IMR-90 (cell line): ENCODE measurements at regions not wholly inside any gene's neighbourhood (a gene's known extent, or its start where the extent isn't known, plus 50 kb on each side); places are given as distances from the start of the nearest gene placed in this dataset.

Experiments
- ATAC-seq: fragments of 200-7000 bp; cut with Tn5 transposase; 2 replicates; pipeline ENCODE4 v1.9.1; 2020; ENCODE audit warnings: low read depth, mild to moderate bottlenecking, moderate library complexity
- BruUV-seq: library from RNA; stranded (reverse); fragments of 400-500 nt; replicated peaks from 2 replicates; lab custom pipeline; 2021; lab: Mats Ljungman, UMichigan
- CTCF ChIA-PET: fragments of 300-600 bp; formaldehyde crosslinking; extraction: SDS; loops from one replicate; lab custom pipeline; 2021; ENCODE audit warnings: antibody characterized with exemption; lab: Yijun Ruan, JAX
- POLR2A ChIA-PET: fragments of 300-600 bp; sonication (Branson Sonifier 250); formaldehyde crosslinking; loops from one replicate; lab custom pipeline; 2022; ENCODE audit warnings: antibody characterized with exemption; ENCODE audit not compliant: unreplicated experiment; lab: Charles Lee
- DNase-seq: peaks from one replicate; pipeline ENCODE4 v3.0.0; 2013
- H2AFZ ChIP-seq: replicated peaks from 2 replicates; pipeline ENCODE3; 2013; ENCODE audit warnings: low read length, mild to moderate bottlenecking; ENCODE audit not compliant: poor library complexity
- H2AK5ac ChIP-seq: 2 replicates; pipeline ENCODE4 v1.6.1; 2013; ENCODE audit warnings: low read depth, low read length, inconsistent platforms
- H2AK9ac ChIP-seq: replicated peaks from 2 replicates; pipeline ENCODE3; 2013; ENCODE audit warnings: mild to moderate bottlenecking, low read depth, low read length, moderate library complexity; ENCODE audit not compliant: poor library complexity
- H2BK120ac ChIP-seq: 2 replicates; pipeline ENCODE4 v1.6.1; 2013; ENCODE audit warnings: low read depth, low read length, inconsistent platforms
- H2BK15ac ChIP-seq: 3 replicates; pipeline ENCODE4 v1.6.1; 2013; ENCODE audit warnings: low read depth, low read length, inconsistent platforms
- H2BK20ac ChIP-seq: 2 replicates; pipeline ENCODE4 v1.6.1; 2013; ENCODE audit warnings: low read depth, mild to moderate bottlenecking, inconsistent platforms, low read length, moderate library complexity
- H2BK5ac ChIP-seq: 2 replicates; pipeline ENCODE4 v1.6.1; 2013; ENCODE audit warnings: mild to moderate bottlenecking, low read depth, low read length, inconsistent platforms; ENCODE audit not compliant: poor library complexity, severe bottlenecking
- H3K14ac ChIP-seq: replicated peaks from 2 replicates; pipeline ENCODE4 v1.6.1; 2013; ENCODE audit warnings: low read depth, low read length, inconsistent platforms
- H3K18ac ChIP-seq: 2 replicates; pipeline ENCODE4 v1.6.1; 2013; ENCODE audit warnings: low read depth, low read length, control low read depth
- H3K23ac ChIP-seq: 2 replicates; pipeline ENCODE4 v1.6.1; 2013; ENCODE audit warnings: low read depth, low read length, inconsistent platforms
- H3K27ac ChIP-seq: 2 replicates; pipeline ENCODE4 v1.5.1; 2013; ENCODE audit warnings: mild to moderate bottlenecking, control low read depth, low read length; ENCODE audit not compliant: insufficient read depth
- H3K27me3 ChIP-seq: 2 replicates; pipeline ENCODE4 v1.6.1; 2013; ENCODE audit warnings: low read length; ENCODE audit not compliant: control insufficient read depth, insufficient read depth
- H3K36me3 ChIP-seq: 2 replicates; pipeline ENCODE4 v1.6.1; 2013; ENCODE audit warnings: low read length, mixed read lengths; ENCODE audit not compliant: control insufficient read depth, insufficient read depth
- H3K4ac ChIP-seq: 2 replicates; pipeline ENCODE4 v1.6.1; 2013; ENCODE audit warnings: low read depth, low read length, inconsistent platforms
- H3K4me1 ChIP-seq: 2 replicates; pipeline ENCODE4 v1.6.1; 2013; ENCODE audit warnings: low read length, mixed read lengths; ENCODE audit not compliant: control insufficient read depth, insufficient read depth
- H3K4me2 ChIP-seq: 2 replicates; pipeline ENCODE4 v1.6.1; 2013; ENCODE audit warnings: low read depth, mild to moderate bottlenecking, control low read depth, low read length, moderate library complexity
- H3K4me3 ChIP-seq: 2 replicates; pipeline ENCODE4 v1.5.1; 2013; ENCODE audit warnings: low read depth, mild to moderate bottlenecking, control low read depth, low read length, moderate library complexity; ENCODE audit not compliant: insufficient read depth
- H3K56ac ChIP-seq: 2 replicates; pipeline ENCODE4 v1.6.1; 2013; ENCODE audit warnings: low read length, inconsistent platforms; ENCODE audit not compliant: insufficient read depth; ENCODE audit errors: extremely low read depth
- H3K79me1 ChIP-seq, 2 experiments: 2 replicates each; pipeline ENCODE4 v1.6.1; 2013; ENCODE audit warnings: low read length in 2 of 2, inconsistent platforms in 1 of 2, low read depth in 1 of 2
- H3K9ac ChIP-seq: 2 replicates; pipeline ENCODE4 v1.6.1; 2013; ENCODE audit warnings: low read depth, low read length, control low read depth
- H3K9me1 ChIP-seq: 2 replicates; pipeline ENCODE4 v1.6.1; 2013; ENCODE audit warnings: low read length, inconsistent platforms; ENCODE audit not compliant: insufficient read depth
- H3K9me3 ChIP-seq: 2 replicates; pipeline ENCODE4 v1.6.1; 2013; ENCODE audit warnings: low read length; ENCODE audit not compliant: control insufficient read depth, insufficient read depth
- H4K20me1 ChIP-seq: 2 replicates; pipeline ENCODE4 v1.6.1; 2013; ENCODE audit warnings: low read length, inconsistent platforms; ENCODE audit not compliant: insufficient read depth
- H4K5ac ChIP-seq: 2 replicates; pipeline ENCODE4 v1.6.1; 2013; ENCODE audit warnings: mild to moderate bottlenecking, low read depth, low read length, control low read depth
- H4K8ac ChIP-seq, 2 experiments: 2 replicates each; pipeline ENCODE4 v1.6.1; 2013; ENCODE audit warnings: low read depth in 2 of 2, low read length in 2 of 2, control low read depth in 1 of 2, inconsistent platforms in 1 of 2
- H4K91ac ChIP-seq: 2 replicates; pipeline ENCODE4 v1.6.1; 2013; ENCODE audit warnings: low read depth, low read length, inconsistent platforms; ENCODE audit not compliant: insufficient read depth
- BHLHE40 ChIP-seq: fragments of 150-350 bp; IDR thresholded peaks from 2 replicates; pipeline ENCODE4 v1.6.1; 2016; ENCODE audit warnings: mild to moderate bottlenecking, low read depth, low read length
- CTCF ChIP-seq: conservative IDR thresholded peaks from 2 replicates; pipeline ENCODE4 v1.5.1; 2012; ENCODE audit warnings: mild to moderate bottlenecking, low read depth, low read length, improper control_type of control experiment
- FOS ChIP-seq: fragments of 150-350 bp; IDR thresholded peaks from 2 replicates; pipeline ENCODE4 v1.6.1; 2016; ENCODE audit warnings: low read depth, low read length
- MAZ ChIP-seq: IDR thresholded peaks from 2 replicates; pipeline ENCODE4 v1.6.1; 2012; ENCODE audit warnings: low read depth, mild to moderate bottlenecking, low read length, improper control_type of control experiment, moderate library complexity, borderline replicate concordance
- MXI1 ChIP-seq: IDR thresholded peaks from 2 replicates; pipeline ENCODE4 v1.6.1; 2012; ENCODE audit warnings: low read depth, mild to moderate bottlenecking, low read length, moderate library complexity, borderline replicate concordance
- NFE2L2 ChIP-seq: fragments of 150-350 bp; IDR thresholded peaks from 2 replicates; pipeline ENCODE4 v1.6.1; 2016; ENCODE audit warnings: low read depth, mild to moderate bottlenecking, low read length
- RCOR1 ChIP-seq: IDR thresholded peaks from 2 replicates; pipeline ENCODE4 v1.6.1; 2012; ENCODE audit warnings: mild to moderate bottlenecking, low read length, improper control_type of control experiment; ENCODE audit not compliant: insufficient replicate concordance
- RFX5 ChIP-seq: IDR thresholded peaks from 2 replicates; pipeline ENCODE4 v1.8.0; 2012; ENCODE audit warnings: low read depth, mild to moderate bottlenecking, low read length, moderate library complexity
- SMC3 ChIP-seq: fragments of 150-350 bp; IDR thresholded peaks from 2 replicates; pipeline ENCODE4 v1.6.1; 2016; ENCODE audit warnings: low read depth, mild to moderate bottlenecking, antibody characterized with exemption, low read length, moderate library complexity
- USF2 ChIP-seq: fragments of 150-350 bp; IDR thresholded peaks from 2 replicates; pipeline ENCODE4 v1.6.1; 2017; ENCODE audit warnings: mild to moderate bottlenecking, antibody characterized with exemption, low read length, low read depth
- WGBS, 2 experiments: methylation state at CpG; one replicate each; pipeline versions ENCODE4 v1.1.5 to v1.1.7; 2013; ENCODE audit warnings: missing lambda C conversion rate in 2 of 2; ENCODE audit not compliant: insufficient read length in 1 of 2; ENCODE audit errors: extremely low coverage in 2 of 2; 5-methylcytosine and 5-hydroxymethylcytosine counted together
- dilution Hi-C: fragments of 300-500 bp; cut with HindIII; formaldehyde crosslinking; loops from one replicate; pipeline ENCODE4 v1.14.3; 2018; ENCODE audit warnings: low sequenced_read_pairs; ENCODE audit not compliant: unreplicated experiment
- in situ Hi-C: fragments of 300-500 bp; cut with MboI; formaldehyde crosslinking; loops from 3 replicates; pipeline ENCODE4 v1.14.3; 2019; ENCODE audit warnings: low sequenced_read_pairs, inconsistent platforms, mixed read lengths
- intact Hi-C: fragments of 100-400 bp; cut with micrococcal nuclease; formaldehyde crosslinking; loops from 2 replicates; pipeline ENCODE4 v1.10.0; 2022

GRCh38 chr5:143980506-143980905 lies 168.5 kb downstream of the HMHB1 start:
- H2BK15ac ChIP-seq, result 0 out of 3 replicates have a peak overlapping the region, but pooled peaks have one; percentile 53
- H3K56ac ChIP-seq, result no peak overlapping the region
- no peak overlapping the region for H4K8ac ChIP-seq
- no peak overlapping the region for H3K9ac ChIP-seq
- 40% methylated on average over 1 of the region's 6 CpGs; no CpG with 5 or more reads in 1 of the 2 experiments for WGBS, 2 experiments
- H4K91ac ChIP-seq, result no peak overlapping the region
- TF ChIP-seq NFE2L2 (no peak), MAZ (no peak), CTCF (no peak), MXI1 (no peak), USF2 (no peak), SMC3 (no peak), RCOR1 (no peak), BHLHE40 (no peak), FOS (no peak), RFX5 (no peak)
- H4K20me1 ChIP-seq, result no peaks in the 10 kb centered on the region
- H2BK120ac ChIP-seq, result no peak overlapping the region
- in situ Hi-C loops, result no loop called here
- intact Hi-C loops, result no loop called here
- no peak overlapping the region for H2BK20ac ChIP-seq
- H3K4me1 ChIP-seq, result peaks cover 4% of the 10 kb centered on the region; the same call in 1 of the 2 replicates
- H3K9me3 ChIP-seq, result no peaks in the 10 kb centered on the region
- H3K79me1 ChIP-seq, result no peaks in the 10 kb centered on the region
- H2AFZ ChIP-seq, result no peak overlapping the region
- no peak overlapping the region for H3K18ac ChIP-seq
- H3K23ac ChIP-seq, result no peak overlapping the region
- H3K4me2 ChIP-seq, result no peak overlapping the region
- no peak overlapping the region for H2AK9ac ChIP-seq
- DNase-seq (no peak), ATAC-seq (no peak)
- no peaks in the 10 kb centered on the region for H3K27me3 ChIP-seq
- no peak overlapping the region for H3K4me3 ChIP-seq
- POLR2A ChIA-PET, result no interaction called here
- BruUV-seq, result no TSS peak
- no peak overlapping the region for H2AK5ac ChIP-seq
- dilution Hi-C loops, result no loop called here
- no peak overlapping the region for H2BK5ac ChIP-seq
- no peak overlapping the region for H3K14ac ChIP-seq
- CTCF ChIA-PET, result no interaction called here
- H3K9me1 ChIP-seq, result no peaks in the 10 kb centered on the region
- H3K36me3 ChIP-seq, result no peaks in the 10 kb centered on the region
- H3K27ac ChIP-seq, result no peak overlapping the region
- no peak overlapping the region for H3K4ac ChIP-seq
- H4K5ac ChIP-seq, result no peak overlapping the region
